ENCODE measurements at regions not wholly inside any gene's neighbourhood (a gene's known extent, or its start where the extent isn't known, plus 50 kb on each side); places are given as distances from the start of the nearest gene placed in this dataset.

DNA sequence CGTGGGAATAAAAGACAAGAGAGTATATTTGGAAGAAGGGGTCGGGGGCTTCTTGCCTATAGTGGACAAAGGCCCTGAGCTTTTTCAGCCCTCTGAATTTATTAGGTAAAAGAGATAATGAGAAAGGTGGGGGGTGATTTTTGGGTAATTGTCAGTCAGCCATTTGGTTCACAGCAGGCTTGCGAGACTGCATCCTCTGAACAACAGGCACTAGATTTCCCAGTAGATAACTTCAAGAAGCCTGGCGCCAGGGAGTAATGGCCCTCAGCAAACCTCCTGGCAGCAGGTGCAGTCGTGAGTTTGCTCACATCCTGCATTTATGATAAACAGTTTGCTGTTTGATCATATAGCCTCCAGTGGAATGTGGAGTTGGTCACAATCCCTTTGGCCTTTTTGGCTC lies 609.0 kb downstream of the DHX35 start:
- TF ChIP-seq EZH2phosphoT487 (IDR thresholded peaks at IDR 0.05; ENCODE audit: low read depth) (no peak), CTCF (IDR thresholded peaks at IDR 0.05; ENCODE audit: low read depth, low read length) (no peak)
